Loucy (cell line): ENCODE measurements at regions not wholly inside any gene's neighbourhood (a gene's known extent, or its start where the extent isn't known, plus 50 kb on each side); places are given as distances from the start of the nearest gene placed in this dataset.

ENCODE experiments used
- H2AFZ ChIP-seq: fragments of 200-600 bp; sonication (generic); 2 replicates; pipeline ENCODE4 v1.6.0; 2016; ENCODE audit warnings: antibody characterized with exemption, mild to moderate bottlenecking, low read length, moderate library complexity
- H3F3A ChIP-seq: fragments of 200-600 bp; 2 replicates; pipeline ENCODE4 v1.6.0; 2016; ENCODE audit warnings: antibody characterized with exemption, low read depth, mild to moderate bottlenecking
- H3K27me3 ChIP-seq: fragments of 200-600 bp; sonication (generic); 2 replicates; pipeline ENCODE4 v1.6.1; 2014; ENCODE audit warnings: low read length, mild to moderate bottlenecking; ENCODE audit not compliant: insufficient read depth, poor library complexity, severe bottlenecking
- H3K36me3 ChIP-seq: fragments of 200-600 bp; sonication (generic); 2 replicates; pipeline ENCODE4 v1.6.1; 2016; ENCODE audit warnings: low read length; ENCODE audit not compliant: insufficient read depth
- H3K4me1 ChIP-seq: fragments of 200-600 bp; sonication (generic); 2 replicates; pipeline ENCODE4 v1.5.1; 2014; ENCODE audit warnings: low read length, mild to moderate bottlenecking; ENCODE audit not compliant: insufficient read depth, poor library complexity, severe bottlenecking
- H3K4me2 ChIP-seq: fragments of 200-600 bp; sonication (generic); 2 replicates; pipeline ENCODE4 v1.6.0; 2014; ENCODE audit warnings: antibody characterized with exemption, low read length, low read depth, mild to moderate bottlenecking; ENCODE audit not compliant: poor library complexity, severe bottlenecking
- H3K4me3 ChIP-seq: fragments of 200-600 bp; sonication (generic); 2 replicates; pipeline ENCODE4 v1.5.1; 2014; ENCODE audit warnings: low read length, mild to moderate bottlenecking, mixed read lengths; ENCODE audit not compliant: poor library complexity, severe bottlenecking
- H3K79me2 ChIP-seq: fragments of 200-600 bp; sonication (generic); 2 replicates; pipeline ENCODE4 v1.6.1; 2014; ENCODE audit warnings: low read length; ENCODE audit not compliant: insufficient read depth
- H3K9ac ChIP-seq: fragments of 200-600 bp; sonication (generic); 2 replicates; pipeline ENCODE4 v1.6.0; 2014; ENCODE audit warnings: mild to moderate bottlenecking, low read depth, low read length, moderate library complexity; ENCODE audit not compliant: poor library complexity, severe bottlenecking
- H3K9me2 ChIP-seq: fragments of 200-600 bp; sonication (generic); replicated peaks from 2 replicates; pipeline ENCODE4 v1.6.1; 2016; ENCODE audit warnings: low read depth, low read length, mixed read lengths
- H3K9me3 ChIP-seq: fragments of 200-600 bp; sonication (generic); 2 replicates; pipeline ENCODE4 v1.6.1; 2014; ENCODE audit warnings: mild to moderate bottlenecking, antibody characterized with exemption, low read length, low read depth; ENCODE audit not compliant: insufficient read depth
- H4K20me1 ChIP-seq: fragments of 200-600 bp; sonication (generic); 2 replicates; pipeline ENCODE4 v1.6.0; 2014; ENCODE audit warnings: antibody characterized with exemption, low read length, mild to moderate bottlenecking; ENCODE audit not compliant: insufficient read depth, poor library complexity, severe bottlenecking
- EZH2phosphoT487 ChIP-seq: fragments of 200-600 bp; IDR thresholded peaks from 2 replicates; pipeline ENCODE4 v1.6.1; 2018; ENCODE audit warnings: antibody characterized with exemption, mild to moderate bottlenecking, moderate library complexity, borderline replicate concordance
- TF ChIP-seq, protein P1 (sequence below): fragments of 200-600 bp; sonication (generic); conservative IDR thresholded peaks from 2 replicates; pipeline ENCODE4 v1.5.1; 2014; ENCODE audit warnings: mild to moderate bottlenecking, antibody characterized with exemption, low read length

GRCh38 chr4:156138781-156139280, 185.2 kb upstream of the CTSO start:
- H3K79me2 ChIP-seq, result no peaks in the 10 kb centered on the region
- H4K20me1 ChIP-seq, result no peaks in the 10 kb centered on the region
- H3F3A ChIP-seq, result no peaks in the 10 kb centered on the region
- no peak overlapping the region for H3K9ac ChIP-seq
- no peaks in the 10 kb centered on the region for H3K27me3 ChIP-seq
- H3K4me1 ChIP-seq, result no peaks in the 10 kb centered on the region
- H3K4me3 ChIP-seq, result no peak overlapping the region
- TF ChIP-seq EZH2phosphoT487, result no peak
- TF ChIP-seq, protein P1, sequence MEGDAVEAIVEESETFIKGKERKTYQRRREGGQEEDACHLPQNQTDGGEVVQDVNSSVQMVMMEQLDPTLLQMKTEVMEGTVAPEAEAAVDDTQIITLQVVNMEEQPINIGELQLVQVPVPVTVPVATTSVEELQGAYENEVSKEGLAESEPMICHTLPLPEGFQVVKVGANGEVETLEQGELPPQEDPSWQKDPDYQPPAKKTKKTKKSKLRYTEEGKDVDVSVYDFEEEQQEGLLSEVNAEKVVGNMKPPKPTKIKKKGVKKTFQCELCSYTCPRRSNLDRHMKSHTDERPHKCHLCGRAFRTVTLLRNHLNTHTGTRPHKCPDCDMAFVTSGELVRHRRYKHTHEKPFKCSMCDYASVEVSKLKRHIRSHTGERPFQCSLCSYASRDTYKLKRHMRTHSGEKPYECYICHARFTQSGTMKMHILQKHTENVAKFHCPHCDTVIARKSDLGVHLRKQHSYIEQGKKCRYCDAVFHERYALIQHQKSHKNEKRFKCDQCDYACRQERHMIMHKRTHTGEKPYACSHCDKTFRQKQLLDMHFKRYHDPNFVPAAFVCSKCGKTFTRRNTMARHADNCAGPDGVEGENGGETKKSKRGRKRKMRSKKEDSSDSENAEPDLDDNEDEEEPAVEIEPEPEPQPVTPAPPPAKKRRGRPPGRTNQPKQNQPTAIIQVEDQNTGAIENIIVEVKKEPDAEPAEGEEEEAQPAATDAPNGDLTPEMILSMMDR, result no peak
- H3K4me2 ChIP-seq, result no peak overlapping the region
- no peaks in the 10 kb centered on the region for H3K9me3 ChIP-seq
- H2AFZ ChIP-seq, result no peak overlapping the region
- H3K36me3 ChIP-seq, result no peaks in the 10 kb centered on the region
- no peaks in the 10 kb centered on the region for H3K9me2 ChIP-seq

DNA sequence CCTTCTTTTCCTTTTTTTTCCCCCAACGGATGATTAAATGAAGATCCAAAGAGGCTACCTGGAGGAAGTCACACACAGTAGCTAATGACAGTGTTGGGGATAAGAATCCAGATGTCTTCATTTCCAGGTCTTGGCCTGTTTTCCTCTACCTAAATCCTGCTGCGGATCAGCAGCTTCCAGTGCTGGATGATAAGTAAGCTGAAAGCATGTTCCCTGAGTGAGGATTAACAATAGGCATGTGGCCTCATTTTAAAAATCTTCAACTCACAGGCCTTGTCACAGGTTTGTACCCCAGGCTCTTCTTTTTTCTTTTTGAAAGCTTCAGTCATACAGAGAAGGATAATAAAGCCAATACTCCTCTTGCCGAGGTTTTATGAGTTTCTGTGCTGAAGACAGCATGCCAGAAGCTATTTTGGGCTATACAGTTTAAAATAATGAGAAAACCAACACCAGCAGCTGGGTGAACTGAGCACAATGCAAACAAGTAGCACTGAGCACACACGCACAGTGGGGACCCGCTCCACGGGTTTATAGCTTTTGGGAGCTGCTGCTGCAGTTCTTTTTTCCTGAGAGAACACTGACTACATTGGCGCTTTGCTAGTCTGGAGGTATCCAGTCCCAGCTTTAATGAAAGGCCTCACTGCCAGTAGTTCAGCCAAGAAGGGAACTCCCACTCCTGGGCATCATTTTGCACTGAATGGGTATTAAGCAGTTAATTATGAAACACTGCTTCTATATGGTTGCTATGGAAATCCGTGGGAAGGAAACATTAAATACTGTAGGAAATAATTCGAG, 184.2 kb upstream of the CTSO start:
- Histone ChIP-seq H3K9me2 (no peaks in the 10 kb centered on the region), H2AFZ (no peak overlapping the region), H3F3A (no peaks in the 10 kb centered on the region), H3K4me1 (no peaks in the 10 kb centered on the region), H4K20me1 (no peaks in the 10 kb centered on the region), H3K36me3 (no peaks in the 10 kb centered on the region), H3K27me3 (no peaks in the 10 kb centered on the region), H3K4me3 (no peak overlapping the region), H3K4me2 (no peak overlapping the region), H3K79me2 (no peaks in the 10 kb centered on the region), H3K9ac (no peak overlapping the region), H3K9me3 (no peaks in the 10 kb centered on the region)
- TF ChIP-seq EZH2phosphoT487, result no peak

DNA sequence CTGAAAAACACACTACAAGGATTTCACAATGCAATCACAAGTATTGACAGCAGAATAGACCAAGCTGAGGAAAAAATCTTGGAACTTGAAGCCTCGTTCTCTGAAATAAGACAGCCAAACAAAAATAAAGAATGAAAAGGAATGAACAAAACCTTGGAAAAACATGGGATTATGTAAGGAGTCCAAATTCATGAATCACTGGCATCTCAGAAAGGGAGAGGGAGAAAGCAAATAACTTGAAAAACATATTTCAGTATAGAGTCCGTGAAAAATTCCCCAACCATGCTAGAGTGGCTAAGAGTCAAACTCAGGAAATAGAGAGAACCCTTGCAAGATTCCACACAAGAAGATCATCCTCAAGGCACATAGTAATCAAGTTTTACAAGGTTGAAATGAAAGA, 178.5 kb upstream of the CTSO start:
- TF ChIP-seq, protein P1, result no peak
- no peak for TF ChIP-seq EZH2phosphoT487
- H3F3A ChIP-seq, result no peaks in the 10 kb centered on the region
- no peaks in the 10 kb centered on the region for H3K4me1 ChIP-seq
- H3K4me3 ChIP-seq, result no peak overlapping the region
- H3K4me2 ChIP-seq, result no peak overlapping the region
- no peaks in the 10 kb centered on the region for H4K20me1 ChIP-seq
- no peaks in the 10 kb centered on the region for H3K27me3 ChIP-seq
- no peaks in the 10 kb centered on the region for H3K9me2 ChIP-seq
- no peaks in the 10 kb centered on the region for H3K79me2 ChIP-seq
- H2AFZ ChIP-seq, result no peak overlapping the region
- no peaks in the 10 kb centered on the region for H3K36me3 ChIP-seq
- H3K9ac ChIP-seq, result no peak overlapping the region
- H3K9me3 ChIP-seq, result no peaks in the 10 kb centered on the region
